ENCODE measurements at regions not wholly inside any gene's neighbourhood (a gene's known extent, or its start where the extent isn't known, plus 50 kb on each side); places are given as distances from the start of the nearest gene placed in this dataset.

DNA sequence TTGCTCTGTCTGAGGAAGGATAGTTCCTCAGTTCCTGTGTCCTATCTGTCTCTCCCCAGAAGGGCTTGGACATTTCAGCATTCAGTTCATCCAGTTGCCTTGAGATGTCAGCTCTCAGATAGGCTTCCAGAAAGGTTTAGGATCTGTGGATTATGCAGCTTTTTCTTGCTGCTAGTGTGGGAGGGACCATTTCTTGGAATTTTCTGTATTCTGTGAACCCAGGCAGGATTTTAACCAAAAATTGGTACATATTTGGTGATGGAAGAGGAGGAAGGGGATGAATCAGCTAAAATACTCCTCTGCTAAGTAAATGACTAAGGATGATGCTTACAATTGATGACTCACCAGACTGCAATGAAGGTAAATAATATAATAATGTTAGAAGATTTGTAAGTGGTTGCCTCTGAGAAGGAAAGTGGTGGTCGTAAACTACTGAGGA is 58.6 kb upstream of the DOCK10 start:
- intact Hi-C loops (cut with DNase I), result no loop called here
- H3K36me3 ChIP-seq, result no peaks in the 10 kb centered on the region
- 85 to 90% methylated on average over 1 of the region's 1 CpG for WGBS, 2 donors
- no peak overlapping the region for H3K27ac ChIP-seq
- H3K9me3 ChIP-seq, result no peaks in the 10 kb centered on the region
- no peak overlapping the region for H3K4me3 ChIP-seq (replicated peaks in 1 of 3)
- no peaks in the 10 kb centered on the region for H3K4me1 ChIP-seq
- TF ChIP-seq, protein P1, sequence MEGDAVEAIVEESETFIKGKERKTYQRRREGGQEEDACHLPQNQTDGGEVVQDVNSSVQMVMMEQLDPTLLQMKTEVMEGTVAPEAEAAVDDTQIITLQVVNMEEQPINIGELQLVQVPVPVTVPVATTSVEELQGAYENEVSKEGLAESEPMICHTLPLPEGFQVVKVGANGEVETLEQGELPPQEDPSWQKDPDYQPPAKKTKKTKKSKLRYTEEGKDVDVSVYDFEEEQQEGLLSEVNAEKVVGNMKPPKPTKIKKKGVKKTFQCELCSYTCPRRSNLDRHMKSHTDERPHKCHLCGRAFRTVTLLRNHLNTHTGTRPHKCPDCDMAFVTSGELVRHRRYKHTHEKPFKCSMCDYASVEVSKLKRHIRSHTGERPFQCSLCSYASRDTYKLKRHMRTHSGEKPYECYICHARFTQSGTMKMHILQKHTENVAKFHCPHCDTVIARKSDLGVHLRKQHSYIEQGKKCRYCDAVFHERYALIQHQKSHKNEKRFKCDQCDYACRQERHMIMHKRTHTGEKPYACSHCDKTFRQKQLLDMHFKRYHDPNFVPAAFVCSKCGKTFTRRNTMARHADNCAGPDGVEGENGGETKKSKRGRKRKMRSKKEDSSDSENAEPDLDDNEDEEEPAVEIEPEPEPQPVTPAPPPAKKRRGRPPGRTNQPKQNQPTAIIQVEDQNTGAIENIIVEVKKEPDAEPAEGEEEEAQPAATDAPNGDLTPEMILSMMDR (IDR thresholded peaks at IDR 0.05), result no peak
- TF ChIP-seq POLR2A (IDR thresholded peaks at IDR 0.05), result no peak
- DNase-seq, result no peak
- H3K27me3 ChIP-seq, result no peaks in the 10 kb centered on the region

DNA sequence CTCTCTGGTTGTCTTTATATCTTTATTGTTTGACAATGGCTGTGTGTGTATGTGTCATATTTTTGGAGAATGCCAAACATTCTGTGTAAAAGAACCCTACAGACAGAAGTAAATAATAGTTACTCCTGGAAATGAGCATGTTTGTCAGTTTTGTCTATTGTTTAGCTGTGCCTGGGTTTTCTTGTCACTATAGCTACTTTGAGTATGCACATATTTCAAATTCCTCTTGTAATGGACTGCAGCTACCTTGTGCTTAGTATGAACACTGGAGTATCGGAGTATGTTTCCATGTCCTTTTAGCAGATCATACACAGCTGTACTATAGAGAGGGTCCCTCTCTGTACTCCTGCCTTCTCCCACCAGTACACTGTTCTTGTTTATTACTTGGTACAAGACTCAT is 58.0 kb upstream of the DOCK10 start:
- Histone ChIP-seq H3K4me1 (no peaks in the 10 kb centered on the region), H3K9me3 (no peaks in the 10 kb centered on the region), H3K36me3 (no peaks in the 10 kb centered on the region), H3K27me3 (no peaks in the 10 kb centered on the region), H3K4me3 (replicated peaks in 1 of 3) (no peak overlapping the region), H3K27ac (no peak overlapping the region)
- TF ChIP-seq POLR2A (IDR thresholded peaks at IDR 0.05), result no peak
- TF ChIP-seq, protein P1 (IDR thresholded peaks at IDR 0.05), result no peak
- intact Hi-C loops (cut with DNase I), result no loop called here
- no peak for DNase-seq
- 58 to 73% methylated on average over 1 of the region's 1 CpG for WGBS, 2 donors

DNA sequence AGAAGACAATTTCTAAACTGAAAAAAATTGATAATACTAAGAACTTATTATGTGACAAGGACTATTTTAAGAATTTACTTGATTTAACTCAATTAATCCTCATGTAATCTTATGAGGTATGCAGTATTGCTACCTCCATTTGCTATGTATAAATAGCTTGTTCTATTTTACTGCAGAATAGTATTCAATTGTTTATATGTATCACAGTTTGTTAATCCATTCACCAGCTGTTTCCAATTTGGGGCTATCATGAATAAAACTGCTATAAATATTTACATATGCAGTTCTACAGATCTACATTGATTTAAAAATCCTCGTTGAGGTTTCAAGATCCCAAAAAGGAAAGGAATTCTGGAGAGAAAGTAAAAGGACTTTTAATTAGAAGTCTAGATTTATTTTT is 54.8 kb upstream of the DOCK10 start:
- WGBS, 2 donors, result 68 to 77% methylated on average over 1 of the region's 1 CpG

More for the DNA sequence above, 54.8 kb upstream of the DOCK10 start:
- no peaks in the 10 kb centered on the region for H3K36me3 ChIP-seq
- no peak overlapping the region for H3K27ac ChIP-seq
- H3K9me3 ChIP-seq, result no peaks in the 10 kb centered on the region
- no peak for DNase-seq
- H3K4me1 ChIP-seq, result no peaks in the 10 kb centered on the region
- H3K4me3 ChIP-seq (replicated peaks in 1 of 3), result no peak overlapping the region
- intact Hi-C loops (cut with DNase I), result no loop called here
- no peak for TF ChIP-seq POLR2A (IDR thresholded peaks at IDR 0.05)
- TF ChIP-seq, protein P1 (IDR thresholded peaks at IDR 0.05), result no peak
- H3K27me3 ChIP-seq, result no peaks in the 10 kb centered on the region

Measured in thyroid gland (tissue), 4 donors.